Glomerular endothelial cell (primary cell): ENCODE measurements at regions not wholly inside any gene's neighbourhood (a gene's known extent, or its start where the extent isn't known, plus 50 kb on each side); places are given as distances from the start of the nearest gene placed in this dataset.

Experiments used
- DNase-seq: peaks from one replicate; pipeline ENCODE4 v3.0.0-alpha.2; 2011; ENCODE audit warnings: low read depth, low spot score; ENCODE audit errors: extremely low read depth

GRCh38 chr20:50242548-50242862, 51.9 kb downstream of the CEBPB start:
- no peak for DNase-seq

GRCh38 chr20:50242863-50243609, 52.4 kb downstream of the CEBPB start:
- no peak for DNase-seq

- no peak for DNase-seq
These were observed 53.2 kb downstream of the CEBPB start for GRCh38 chr20:50243610-50244351.

- DNase-seq = no peak
These were observed 53.9 kb downstream of the CEBPB start for GRCh38 chr20:50244352-50245149.

- no peak for DNase-seq
These were observed 55.1 kb downstream of the CEBPB start for GRCh38 chr20:50245498-50246366.

- no peak for DNase-seq
These were observed 56.0 kb downstream of the CEBPB start for GRCh38 chr20:50246367-50247195.

GRCh38 chr20:50247196-50248094, 56.8 kb downstream of the CEBPB start:
- no peak for DNase-seq

GRCh38 chr20:50248104-50248641, 57.5 kb downstream of the CEBPB start:
- DNase-seq = no peak

GRCh38 chr20:50249447-50250388, 59.1 kb downstream of the CEBPB start:
- DNase-seq = no peak

- DNase-seq = no peak
These were observed 60.2 kb downstream of the CEBPB start for GRCh38 chr20:50250679-50251382.

GRCh38 chr20:50251383-50251748, 60.7 kb downstream of the CEBPB start:
- DNase-seq = no peak

- no peak for DNase-seq
These were observed 61.4 kb downstream of the CEBPB start for GRCh38 chr20:50251992-50252511.

- no peak for DNase-seq
These were observed 62.1 kb downstream of the CEBPB start for GRCh38 chr20:50252701-50253100.

GRCh38 chr20:50253101-50253500, 62.5 kb downstream of the CEBPB start:
- no peak for DNase-seq

- no peak for DNase-seq
These were observed 63.9 kb downstream of the CEBPB start for GRCh38 chr20:50254466-50255079.

GRCh38 chr20:50256577-50256976, 65.9 kb downstream of the CEBPB start:
- no peak for DNase-seq
